Keratinocyte (primary cell): ENCODE measurements at regions not wholly inside any gene's neighbourhood (a gene's known extent, or its start where the extent isn't known, plus 50 kb on each side); places are given as distances from the start of the nearest gene placed in this dataset.

ENCODE experiments used
- DNase-seq: peaks from one replicate; pipeline ENCODE4 v3.0.0-alpha.2; 2011; ENCODE audit warnings: low read depth, missing footprints, low spot score
- FAIRE-seq: peaks from 2 replicates; lab custom pipeline; 2011; peaks lifted over from hg19 to GRCh38; lab: Jason Lieb, UNC
- H2AFZ ChIP-seq: 2 replicates; pipeline ENCODE4 v1.6.0; 2012; ENCODE audit warnings: low read length, control low read depth, inconsistent platforms; ENCODE audit not compliant: control insufficient read depth
- H3K27ac ChIP-seq: 2 replicates; pipeline ENCODE4 v1.5.1; 2011; ENCODE audit warnings: low read length; ENCODE audit not compliant: control insufficient read depth, insufficient read depth
- H3K27me3 ChIP-seq: 3 replicates; pipeline ENCODE4 v1.6.0; 2011; ENCODE audit warnings: low read length; ENCODE audit not compliant: control insufficient read depth, insufficient read depth; ENCODE audit errors: extremely low read depth
- H3K36me3 ChIP-seq, 2 experiments: 2 replicates in 1 of 2; 3 replicates in 1 of 2; pipeline ENCODE4 v1.5.1; 2011; ENCODE audit warnings: low read length in 2 of 2, mild to moderate bottlenecking in 1 of 2; ENCODE audit not compliant: control insufficient read depth in 2 of 2, insufficient read depth in 2 of 2; ENCODE audit errors: extremely low read depth in 1 of 2
- H3K4me1 ChIP-seq: 3 replicates; pipeline ENCODE4 v1.5.1; 2011; ENCODE audit warnings: low read length; ENCODE audit not compliant: control insufficient read depth, insufficient read depth; ENCODE audit errors: extremely low read depth
- H3K4me2 ChIP-seq: 3 replicates; pipeline ENCODE4 v1.6.0; 2011; ENCODE audit warnings: low read depth, low read length; ENCODE audit not compliant: control insufficient read depth, insufficient read depth; ENCODE audit errors: extremely low read depth
- H3K4me3 ChIP-seq, 3 experiments: fragments of 200-600 bp in 1 of 3; sonication (generic) in 1 of 3; 2 replicates in 2 of 3; 3 replicates in 1 of 3; pipeline ENCODE4 v1.5.1; 2011 to 2016; ENCODE audit warnings: low read length in 3 of 3, mild to moderate bottlenecking in 3 of 3, control low read depth in 2 of 3, inconsistent platforms in 1 of 3, low read depth in 1 of 3, mixed read lengths in 1 of 3, mixed run types in 1 of 3, moderate library complexity in 1 of 3; ENCODE audit not compliant: control insufficient read depth in 2 of 3, insufficient read depth in 2 of 3; ENCODE audit errors: extremely low read depth in 1 of 3
- H3K79me2 ChIP-seq: 2 replicates; pipeline ENCODE4 v1.6.0; 2012; ENCODE audit warnings: low read length; ENCODE audit not compliant: control insufficient read depth, insufficient read depth
- H3K9ac ChIP-seq: 3 replicates; pipeline ENCODE4 v1.6.0; 2011; ENCODE audit warnings: low read length; ENCODE audit not compliant: control insufficient read depth, insufficient read depth; ENCODE audit errors: extremely low read depth
- H3K9me1 ChIP-seq: 3 replicates; pipeline ENCODE4 v1.6.0; 2011; ENCODE audit warnings: low read length; ENCODE audit not compliant: control insufficient read depth, insufficient read depth; ENCODE audit errors: extremely low read depth
- H3K9me3 ChIP-seq: 2 replicates; pipeline ENCODE4 v1.5.1; 2012; ENCODE audit warnings: low read depth, low read length; ENCODE audit not compliant: control insufficient read depth
- H4K20me1 ChIP-seq: 3 replicates; pipeline ENCODE4 v1.6.0; 2011; ENCODE audit warnings: low read length; ENCODE audit not compliant: control insufficient read depth, insufficient read depth; ENCODE audit errors: extremely low read depth
- CTCF ChIP-seq, 3 experiments: IDR thresholded peaks in 1 of 3; conservative IDR thresholded peaks in 1 of 3; optimal IDR thresholded peaks in 1 of 3; 2 replicates in 2 of 3; 3 replicates in 1 of 3; pipeline versions ENCODE3 to v1.5.1; 2011; ENCODE audit warnings: low read length in 3 of 3, mild to moderate bottlenecking in 3 of 3, moderate library complexity in 2 of 3, control low read depth in 1 of 3, inconsistent platforms in 1 of 3; ENCODE audit not compliant: insufficient read depth in 2 of 3; ENCODE audit errors: extremely low read depth in 1 of 3
- EZH2 ChIP-seq: IDR thresholded peaks from one replicate; pipeline ENCODE4 v1.6.1; 2012; ENCODE audit warnings: inconsistent platforms, mild to moderate bottlenecking, low read length, moderate library complexity
- dilution Hi-C: fragments of 300-500 bp; cut with MboI; formaldehyde crosslinking; loops from one replicate; pipeline ENCODE4 v1.7.0; 2020; ENCODE audit warnings: low sequenced_read_pairs; ENCODE audit not compliant: extremely low pct_ligation_motif_present

GRCh38 chr1:63710308-63710707, 63.5 kb upstream of the ROR1 start:
- no peak overlapping the region for H3K4me3 ChIP-seq
- no peaks in the 10 kb centered on the region for H3K79me2 ChIP-seq
- TF ChIP-seq CTCF (optimal IDR thresholded peaks at IDR 0.05 in 1 of 3, IDR thresholded peaks at IDR 0.05 in 1 of 3, conservative IDR thresholded peaks at IDR 0.05 in 1 of 3; ENCODE audit: extremely low read depth in 1 of 3, insufficient read depth in 2 of 3, low read length in 3 of 3): no peak
- TF ChIP-seq EZH2: no peak
- H3K27ac ChIP-seq: no peak overlapping the region
- dilution Hi-C loops: no loop called here
- H3K9me3 ChIP-seq: no peaks in the 10 kb centered on the region
- no peak overlapping the region for H3K4me2 ChIP-seq
- no peak overlapping the region for H3K9ac ChIP-seq
- FAIRE-seq (no peak), DNase-seq (no peak)
- peaks cover 4% of the 10 kb centered on the region for H3K27me3 ChIP-seq
- H3K36me3 ChIP-seq: no peaks in the 10 kb centered on the region
- no peak overlapping the region for H2AFZ ChIP-seq
- peaks cover 17% of the 10 kb centered on the region for H3K4me1 ChIP-seq
- no peaks in the 10 kb centered on the region for H3K9me1 ChIP-seq
- H4K20me1 ChIP-seq: no peaks in the 10 kb centered on the region

GRCh38 chr1:63710761-63711380, 62.9 kb upstream of the ROR1 start:
- Histone ChIP-seq H3K4me1 (peaks cover 17% of the 10 kb centered on the region), H2AFZ (no peak overlapping the region), H3K9ac (no peak overlapping the region), H3K36me3 (no peaks in the 10 kb centered on the region), H3K4me2 (no peak overlapping the region), H3K27me3 (peaks cover 4% of the 10 kb centered on the region), H4K20me1 (no peaks in the 10 kb centered on the region), H3K9me3 (no peaks in the 10 kb centered on the region), H3K4me3 (no peak overlapping the region), H3K27ac (no peak overlapping the region), H3K79me2 (no peaks in the 10 kb centered on the region), H3K9me1 (no peaks in the 10 kb centered on the region)
- FAIRE-seq: no peak
- no peak for DNase-seq
- dilution Hi-C loops: no loop called here
- TF ChIP-seq EZH2: no peak
- TF ChIP-seq CTCF (optimal IDR thresholded peaks at IDR 0.05 in 1 of 3, IDR thresholded peaks at IDR 0.05 in 1 of 3, conservative IDR thresholded peaks at IDR 0.05 in 1 of 3; ENCODE audit: extremely low read depth in 1 of 3, insufficient read depth in 2 of 3, low read length in 3 of 3): no peak
